GM23248 (cell line): ENCODE measurements at regions not wholly inside any gene's neighbourhood (a gene's known extent, or its start where the extent isn't known, plus 50 kb on each side); places are given as distances from the start of the nearest gene placed in this dataset.

Source experiments
- EZH2 ChIP-seq: fragments of 200-600 bp; sonication (generic); IDR thresholded peaks from 2 replicates; pipeline ENCODE4 v1.6.1; 2018; ENCODE audit warnings: antibody characterized with exemption, mild to moderate bottlenecking; ENCODE audit not compliant: insufficient read depth, poor library complexity, severe bottlenecking
- EZH2phosphoT487 ChIP-seq: fragments of 200-600 bp; sonication (generic); IDR thresholded peaks from 2 replicates; pipeline ENCODE4 v1.6.1; 2018; ENCODE audit warnings: antibody characterized with exemption, moderate library complexity, mild to moderate bottlenecking, low read depth; ENCODE audit not compliant: insufficient read depth

GRCh38 chr10:114872519-114873087, 51.0 kb downstream of the FHIP2A start:
- no peak for TF ChIP-seq EZH2
- TF ChIP-seq EZH2phosphoT487, result no peak
